KMS-11 (cell line): ENCODE measurements at regions not wholly inside any gene's neighbourhood (a gene's known extent, or its start where the extent isn't known, plus 50 kb on each side); places are given as distances from the start of the nearest gene placed in this dataset.

Source experiments
- H2AFZ ChIP-seq: fragments of 200-600 bp; sonication (generic); 2 replicates; pipeline ENCODE4 v1.6.1; 2016; ENCODE audit warnings: antibody characterized with exemption, mixed run types, low read depth
- H3K27ac ChIP-seq: fragments of 200-600 bp; sonication (generic); 2 replicates; pipeline ENCODE4 v1.6.1; 2016; ENCODE audit warnings: mild to moderate bottlenecking, mixed run types
- H3K27me3 ChIP-seq: fragments of 200-600 bp; sonication (generic); 2 replicates; pipeline ENCODE4 v1.6.1; 2017; ENCODE audit warnings: mild to moderate bottlenecking, low read depth, mixed run types, moderate library complexity; ENCODE audit not compliant: insufficient read depth
- H3K36me3 ChIP-seq: fragments of 200-600 bp; sonication (generic); 2 replicates; pipeline ENCODE4 v1.6.1; 2017; ENCODE audit warnings: mild to moderate bottlenecking, mixed run types; ENCODE audit not compliant: insufficient read depth
- H3K4me1 ChIP-seq: fragments of 200-600 bp; sonication (generic); 2 replicates; pipeline ENCODE4 v1.6.1; 2016; ENCODE audit warnings: mild to moderate bottlenecking, low read depth, mixed run types; ENCODE audit not compliant: poor library complexity, severe bottlenecking
- H3K4me2 ChIP-seq: fragments of 200-600 bp; sonication (generic); 2 replicates; pipeline ENCODE4 v1.7.0; 2016; ENCODE audit warnings: mild to moderate bottlenecking, mixed run types
- H3K4me3 ChIP-seq: fragments of 200-600 bp; sonication (generic); IDR thresholded peaks from 2 replicates; pipeline ENCODE4 v1.6.1; 2017; ENCODE audit warnings: low read depth, low read length, mixed read lengths; ENCODE audit not compliant: insufficient read depth
- H3K79me2 ChIP-seq: fragments of 200-600 bp; sonication (generic); 2 replicates; pipeline ENCODE4 v1.6.1; 2016; ENCODE audit warnings: low read depth, mixed run types; ENCODE audit not compliant: insufficient read depth
- H3K9ac ChIP-seq: fragments of 200-600 bp; sonication (generic); 2 replicates; pipeline ENCODE4 v1.6.1; 2016; ENCODE audit warnings: mild to moderate bottlenecking, mixed run types
- H4K20me1 ChIP-seq: fragments of 200-600 bp; sonication (generic); 2 replicates; pipeline ENCODE4 v1.6.1; 2016; ENCODE audit warnings: mild to moderate bottlenecking, mixed run types; ENCODE audit not compliant: insufficient read depth
- CTCF ChIP-seq: fragments of 200-600 bp; sonication (generic); conservative IDR thresholded peaks from 2 replicates; pipeline ENCODE4 v1.6.1; 2017; ENCODE audit warnings: low read depth, mild to moderate bottlenecking, antibody characterized with exemption, low read length, moderate library complexity, mixed read lengths

GRCh38 chr3:82736696-82737277 is 975.3 kb upstream of the GBE1 start:
- no peak overlapping the region for H3K4me3 ChIP-seq
- no peak for TF ChIP-seq CTCF
- H3K27ac ChIP-seq: no peak overlapping the region
- H3K36me3 ChIP-seq: no peaks in the 10 kb centered on the region
- H3K4me1 ChIP-seq: peaks cover 47% of the 10 kb centered on the region
- no peaks in the 10 kb centered on the region for H3K27me3 ChIP-seq
- H3K9ac ChIP-seq: no peak overlapping the region
- H2AFZ ChIP-seq: no peak overlapping the region
- no peak overlapping the region for H3K4me2 ChIP-seq
- no peaks in the 10 kb centered on the region for H4K20me1 ChIP-seq
- H3K79me2 ChIP-seq: no peaks in the 10 kb centered on the region

- no peak overlapping the region for H2AFZ ChIP-seq
- no peaks in the 10 kb centered on the region for H3K36me3 ChIP-seq
- no peaks in the 10 kb centered on the region for H3K27me3 ChIP-seq
- no peak overlapping the region for H3K27ac ChIP-seq
- no peaks in the 10 kb centered on the region for H3K79me2 ChIP-seq
- no peak for TF ChIP-seq CTCF
- no peak overlapping the region for H3K4me2 ChIP-seq
- H3K4me1 ChIP-seq: no peaks in the 10 kb centered on the region
- H3K9ac ChIP-seq: no peak overlapping the region
- no peaks in the 10 kb centered on the region for H4K20me1 ChIP-seq
- no peak overlapping the region for H3K4me3 ChIP-seq
Measured at GRCh38 chr3:82715091-82715856, 953.8 kb upstream of the GBE1 start.

GRCh38 chr3:82707035-82707434 is 945.6 kb upstream of the GBE1 start:
- Histone ChIP-seq H3K36me3 (no peaks in the 10 kb centered on the region), H3K79me2 (no peaks in the 10 kb centered on the region), H4K20me1 (no peaks in the 10 kb centered on the region), H3K27ac (no peak overlapping the region), H3K4me2 (no peak overlapping the region), H2AFZ (no peak overlapping the region), H3K4me1 (no peaks in the 10 kb centered on the region), H3K27me3 (no peaks in the 10 kb centered on the region), H3K9ac (no peak overlapping the region), H3K4me3 (no peak overlapping the region)
- no peak for TF ChIP-seq CTCF

GRCh38 chr3:82685761-82686160 is 924.3 kb upstream of the GBE1 start:
- no peak for TF ChIP-seq CTCF
- no peaks in the 10 kb centered on the region for H4K20me1 ChIP-seq
- H3K9ac ChIP-seq: no peak overlapping the region
- no peak overlapping the region for H3K27ac ChIP-seq
- no peaks in the 10 kb centered on the region for H3K79me2 ChIP-seq
- H3K4me3 ChIP-seq: no peak overlapping the region
- no peaks in the 10 kb centered on the region for H3K27me3 ChIP-seq
- no peak overlapping the region for H2AFZ ChIP-seq
- no peaks in the 10 kb centered on the region for H3K4me1 ChIP-seq
- no peak overlapping the region for H3K4me2 ChIP-seq
- no peaks in the 10 kb centered on the region for H3K36me3 ChIP-seq
